RPMI8226 (cell line): ENCODE measurements at regions not wholly inside any gene's neighbourhood (a gene's known extent, or its start where the extent isn't known, plus 50 kb on each side); places are given as distances from the start of the nearest gene placed in this dataset.
"Not testable (repeated sequence)": the region's sequence is repeated elsewhere in the genome, so short reads cannot be mapped to it uniquely, and the experiment has no call there.

ENCODE experiments used
- DNase-seq: peaks from one replicate; pipeline ENCODE4 v3.0.0-alpha.2; 2015

DNA sequence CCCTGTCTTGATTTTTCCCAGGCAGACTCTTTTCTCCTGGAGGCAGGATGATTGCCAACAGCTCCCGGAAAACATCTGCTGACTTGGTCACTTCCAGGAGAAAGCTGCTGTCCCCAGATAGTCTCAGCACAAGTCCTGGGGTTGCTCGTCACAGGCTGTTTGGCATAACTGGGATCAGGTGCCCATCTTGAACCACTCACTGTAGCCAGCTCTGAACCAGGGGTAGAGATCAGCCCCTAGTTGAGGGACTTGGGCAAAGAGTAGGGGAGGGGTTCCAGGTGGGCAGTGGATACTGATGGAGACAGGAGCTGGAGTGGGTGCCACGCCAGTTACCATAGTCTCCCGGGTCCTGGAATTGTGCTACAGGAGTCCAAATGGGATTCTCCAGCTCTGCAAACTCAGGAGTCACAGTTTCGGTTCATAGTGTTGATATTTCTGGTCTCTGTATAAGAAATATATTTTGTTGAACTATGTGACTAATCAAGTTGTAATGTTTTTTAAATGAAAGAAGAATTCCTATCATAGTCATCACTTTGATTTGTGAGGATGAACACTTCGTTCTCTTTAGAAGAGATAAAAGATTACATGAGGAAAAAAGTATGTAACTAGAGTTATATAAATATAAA is 1154.5 kb downstream of the AACS start:
- no peak for DNase-seq

DNA sequence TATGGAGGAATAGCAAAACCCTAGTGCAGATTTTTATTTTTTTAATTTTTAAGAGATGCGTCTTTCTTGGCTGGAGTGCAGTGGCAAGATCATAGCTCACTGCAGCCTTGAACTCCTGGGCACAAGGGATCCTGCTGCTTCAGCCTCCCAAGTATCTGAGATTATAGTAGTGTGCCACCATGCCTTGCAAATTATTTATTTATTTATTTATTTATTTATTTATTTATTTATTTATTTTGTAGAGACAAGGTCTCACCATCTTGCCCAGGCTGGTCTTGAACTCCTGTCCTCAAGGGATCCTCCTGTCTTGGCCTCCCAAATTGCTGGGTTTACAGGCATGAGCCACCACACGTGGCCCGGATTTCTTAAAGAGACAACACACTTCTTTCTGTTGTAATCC is 1158.8 kb downstream of the AACS start:
- DNase-seq: no peak

DNA sequence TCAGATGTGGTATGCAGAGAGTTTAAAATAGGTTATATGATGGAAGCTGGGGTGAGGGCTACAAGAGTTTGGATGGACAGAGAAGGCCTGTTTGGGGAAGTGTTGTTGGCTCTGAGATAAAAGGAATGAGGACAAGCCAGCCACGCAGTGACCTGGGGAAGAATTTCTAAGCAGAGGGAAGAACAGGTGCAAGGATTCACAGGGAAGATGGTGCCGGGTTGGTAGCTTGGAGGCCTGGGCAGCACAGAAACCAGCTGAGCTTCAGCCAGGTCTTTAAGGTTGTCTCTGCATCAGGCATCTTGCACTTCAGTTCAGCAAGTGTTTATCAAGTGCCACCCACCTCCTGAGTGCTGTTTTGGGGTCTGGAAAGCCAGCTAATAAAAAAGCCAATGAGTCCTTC is 1163.7 kb downstream of the AACS start:
- DNase-seq: no peak

DNA sequence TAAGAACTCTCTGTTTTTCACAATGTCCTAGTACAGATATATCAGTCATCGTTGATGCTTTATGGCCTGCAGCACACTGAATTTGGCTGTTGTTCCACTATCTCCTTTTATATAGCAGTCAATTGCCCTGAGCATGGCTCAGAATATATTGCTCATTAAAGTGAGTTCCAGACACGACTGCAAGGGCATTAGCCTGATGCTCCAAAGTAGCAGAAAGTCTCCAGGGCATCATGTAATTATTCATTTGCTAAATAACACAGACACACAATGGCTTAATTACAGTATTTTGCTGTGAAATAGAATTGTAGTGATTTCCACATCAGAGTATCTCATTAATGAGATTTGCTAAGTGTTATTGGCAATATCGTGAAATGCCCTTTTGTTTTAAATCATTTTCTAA is 1167.5 kb downstream of the AACS start:
- DNase-seq: no peak

DNA sequence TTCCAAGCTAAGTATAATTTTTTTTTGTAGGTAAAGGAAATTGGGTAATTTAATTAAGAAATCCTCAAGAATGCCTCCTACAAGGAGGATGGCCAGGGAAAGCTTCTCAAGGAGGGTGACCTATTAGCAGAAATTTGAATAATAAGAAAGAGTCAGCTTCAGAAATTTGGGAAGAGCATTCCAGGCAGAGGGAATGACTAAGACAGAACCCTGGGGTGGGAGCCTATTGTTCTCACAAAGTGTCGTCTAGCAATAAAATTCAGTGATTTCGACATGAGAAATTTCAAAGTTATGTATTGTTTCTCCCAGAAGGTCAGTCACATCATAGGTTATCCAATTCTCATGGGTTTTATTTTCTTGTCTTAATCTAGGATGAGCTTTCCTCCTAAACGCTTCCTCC is 1168.4 kb downstream of the AACS start:
- no peak for DNase-seq

DNA sequence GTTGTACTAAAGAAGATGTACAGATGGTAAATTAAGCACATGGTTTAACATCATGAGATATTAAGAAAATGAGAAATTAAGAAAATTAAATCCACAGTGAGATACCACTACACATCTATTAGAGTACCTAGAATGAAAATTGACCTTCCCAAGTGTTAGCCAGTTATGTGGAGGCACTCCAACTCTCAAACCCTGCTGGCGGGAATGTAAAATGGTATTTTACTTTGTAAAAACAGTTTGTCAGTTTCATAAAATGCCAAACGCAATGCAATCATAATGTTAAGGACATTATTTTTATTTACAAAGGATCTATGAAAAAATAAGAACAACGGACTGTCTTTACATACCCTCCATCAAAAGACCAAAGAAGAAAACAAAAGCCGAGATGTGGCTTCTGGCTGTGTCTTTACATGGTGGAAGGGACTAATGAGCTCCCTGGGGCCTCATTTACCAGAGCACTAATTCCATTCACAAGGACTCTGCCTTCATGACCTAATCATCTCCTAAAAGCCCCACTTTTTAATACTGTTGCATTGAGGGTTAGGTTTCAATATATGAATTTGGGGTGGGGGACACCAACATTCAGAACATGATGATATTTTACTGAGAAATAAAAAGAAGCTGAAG is 1178.7 kb downstream of the AACS start:
- DNase-seq: no peak

DNA sequence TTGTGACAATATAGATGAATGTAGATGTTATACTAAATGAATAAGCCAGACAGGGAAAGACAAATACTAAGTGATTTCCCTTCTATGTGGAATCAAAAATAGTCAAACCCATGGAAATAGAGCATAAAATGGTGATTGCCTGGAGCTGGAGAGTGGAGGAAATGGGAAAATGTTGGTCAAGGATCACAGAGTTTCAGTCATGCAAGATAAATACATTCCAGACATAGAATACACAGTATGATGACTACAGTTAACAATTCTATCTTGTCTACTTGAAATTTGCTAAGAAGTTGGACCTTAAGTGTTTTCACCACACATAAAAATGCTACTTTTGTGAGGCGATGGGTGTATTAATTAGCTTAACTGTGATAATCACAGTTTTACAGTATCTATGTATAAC is 1182.7 kb downstream of the AACS start:
- DNase-seq: no peak

DNA sequence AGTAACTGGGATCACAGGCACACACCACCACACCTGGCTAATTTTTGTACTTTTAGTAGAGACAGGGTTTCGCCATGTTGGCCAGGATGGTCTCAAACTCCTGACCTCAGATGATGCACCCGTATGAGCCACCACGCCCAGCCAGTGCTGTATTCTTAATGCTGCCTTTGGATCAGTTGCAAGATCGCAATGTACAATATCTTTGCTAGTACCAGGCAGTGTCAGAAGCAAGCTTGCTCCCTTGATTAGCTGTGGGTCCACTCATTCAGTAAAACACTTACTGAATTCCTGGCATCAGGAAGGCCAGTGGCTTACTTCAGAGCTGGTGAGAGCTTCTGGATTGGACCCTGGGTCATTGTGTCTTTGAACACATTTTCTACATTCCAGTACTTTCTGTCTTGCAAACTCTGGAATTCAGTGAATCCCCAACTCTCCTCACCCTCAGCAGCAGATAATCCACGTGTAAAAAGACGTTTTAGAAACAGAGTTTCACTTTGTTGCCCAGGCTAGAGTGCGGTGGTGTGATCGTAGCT is 1183.7 kb downstream of the AACS start:
- DNase-seq: no peak

DNA sequence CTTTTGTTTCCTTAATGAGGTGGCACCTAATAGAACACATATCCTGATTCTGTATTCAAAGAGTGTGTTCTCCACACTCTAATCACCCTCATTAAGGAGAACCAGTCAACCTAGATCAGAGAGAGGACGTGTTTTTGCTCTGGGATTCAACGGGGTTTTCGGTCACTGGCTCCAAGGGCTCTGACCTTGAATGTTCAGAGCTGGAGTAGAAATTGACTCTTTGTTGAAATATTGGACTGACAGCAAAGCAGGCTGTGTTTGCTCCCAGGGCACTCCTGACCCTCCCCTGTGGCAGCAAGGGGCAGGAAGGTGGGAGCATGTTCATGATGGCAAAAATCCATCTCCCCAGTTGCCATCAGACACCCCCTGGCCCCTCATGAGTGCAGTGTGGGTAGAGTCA is 1193.0 kb downstream of the AACS start:
- DNase-seq: no peak

DNA sequence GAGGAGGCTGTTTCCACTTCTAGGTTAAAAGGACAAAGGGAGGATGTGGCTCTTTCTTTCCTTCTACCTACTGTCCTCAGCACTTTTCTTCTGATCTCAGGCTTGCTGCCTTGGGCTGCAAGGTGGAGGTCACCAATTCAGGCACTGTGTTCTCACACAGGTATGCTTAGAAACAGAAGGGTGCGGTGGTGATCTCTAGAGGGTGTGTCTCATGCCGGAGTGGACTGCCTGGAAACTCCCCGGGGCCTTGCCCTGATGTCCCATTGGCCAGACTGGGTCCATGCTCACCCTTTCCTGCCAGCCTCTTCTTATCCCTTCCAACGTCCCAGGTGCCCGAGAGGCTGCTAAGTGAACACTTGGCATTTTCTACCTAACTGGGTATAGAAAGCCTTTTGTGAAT is 1197.6 kb downstream of the AACS start:
- no peak for DNase-seq

DNA sequence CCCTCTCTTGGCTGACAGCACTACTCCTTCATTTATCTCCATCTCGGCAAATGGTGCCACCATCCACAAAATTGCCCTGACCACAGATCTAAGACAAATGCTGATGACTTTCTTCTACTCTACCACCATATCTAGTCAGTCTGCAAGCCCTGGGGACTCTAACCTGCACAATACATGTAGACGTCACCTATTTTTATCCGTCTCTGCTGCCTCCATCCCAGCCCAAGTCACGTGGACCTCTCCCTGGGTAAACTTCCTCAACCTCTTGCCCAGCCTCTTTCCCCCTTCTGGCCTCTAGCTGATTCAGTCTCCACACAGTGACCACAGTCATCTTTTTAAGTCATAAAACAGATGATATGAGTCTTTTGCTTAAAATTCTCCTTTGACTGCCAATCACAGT is 1203.0 kb downstream of the AACS start:
- DNase-seq: no peak

DNA sequence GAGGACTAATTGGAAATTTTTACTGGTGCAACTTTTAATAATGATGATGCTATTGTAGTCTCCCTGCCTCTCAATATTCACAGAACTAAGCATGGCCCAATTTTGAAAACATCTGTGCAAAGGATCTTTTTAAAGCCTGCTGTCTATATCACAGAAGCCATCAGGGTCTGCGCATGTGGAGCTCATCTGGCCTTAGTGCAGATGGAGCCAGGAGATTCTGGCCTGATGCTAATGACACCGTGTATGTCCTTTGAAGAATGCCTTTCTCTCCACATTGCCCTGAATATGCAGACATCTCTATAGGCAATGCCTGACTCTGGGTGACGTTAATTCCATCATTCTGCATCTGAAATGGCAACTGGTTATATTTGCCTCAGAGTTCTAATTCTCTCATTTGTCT is 1205.9 kb downstream of the AACS start:
- no peak for DNase-seq

DNA sequence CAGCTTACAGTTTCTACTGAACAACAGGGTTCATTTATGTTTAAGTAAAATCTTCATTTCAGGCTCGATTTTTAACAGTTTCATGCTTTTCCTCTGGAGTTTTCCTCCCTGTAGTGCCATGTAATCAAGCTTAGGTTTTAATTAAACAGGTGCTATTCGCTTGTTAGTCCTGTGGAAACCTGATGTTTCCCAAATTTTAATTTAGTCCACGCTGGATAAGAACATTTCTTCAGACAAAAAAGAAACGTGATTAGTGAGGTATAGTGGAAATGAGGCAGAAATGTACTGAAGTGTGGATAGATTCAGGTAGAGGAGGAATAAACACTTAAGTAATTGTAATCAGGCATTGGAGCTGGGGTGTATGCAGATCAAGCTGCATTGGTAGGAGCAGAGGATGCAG is 1217.5 kb downstream of the AACS start:
- DNase-seq: no peak

DNA sequence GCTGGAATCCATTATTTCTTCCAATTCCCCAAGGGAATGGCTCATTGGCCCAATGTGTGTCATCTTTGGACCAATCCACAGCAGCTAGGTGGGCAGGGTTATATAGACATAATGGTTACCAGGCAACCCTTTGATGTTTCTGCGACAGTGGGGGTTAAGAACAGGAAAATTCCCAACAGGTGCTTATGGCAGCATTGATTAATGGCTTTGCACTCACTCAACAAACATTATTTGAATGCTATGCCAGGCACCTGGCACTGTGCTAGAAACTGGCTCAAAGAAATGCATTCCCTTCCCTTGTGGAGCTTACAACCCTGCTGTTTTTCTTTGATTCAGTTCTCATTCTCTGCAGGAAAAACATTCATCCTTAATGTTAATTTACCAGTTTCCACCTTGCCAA is 1221.0 kb downstream of the AACS start:
- DNase-seq: no peak

DNA sequence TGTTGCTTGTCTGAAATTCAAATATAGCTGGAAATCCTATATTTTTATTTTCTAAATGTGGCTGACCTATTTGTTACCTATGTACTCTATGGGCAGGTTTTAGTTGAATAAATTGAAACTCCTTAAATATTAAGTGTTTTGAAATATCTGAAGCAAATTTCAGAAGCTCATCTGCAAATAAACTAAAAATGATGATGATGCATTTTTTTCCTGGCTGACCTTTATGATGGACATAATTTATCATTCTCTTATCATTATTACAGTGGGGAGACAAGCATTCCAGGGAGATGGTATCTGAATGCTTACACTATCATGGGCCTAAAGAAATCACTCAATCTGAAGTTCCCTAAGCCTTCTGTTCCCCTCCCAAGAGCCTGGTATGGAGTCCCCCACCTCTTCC is 1225.2 kb downstream of the AACS start:
- DNase-seq: no peak

DNA sequence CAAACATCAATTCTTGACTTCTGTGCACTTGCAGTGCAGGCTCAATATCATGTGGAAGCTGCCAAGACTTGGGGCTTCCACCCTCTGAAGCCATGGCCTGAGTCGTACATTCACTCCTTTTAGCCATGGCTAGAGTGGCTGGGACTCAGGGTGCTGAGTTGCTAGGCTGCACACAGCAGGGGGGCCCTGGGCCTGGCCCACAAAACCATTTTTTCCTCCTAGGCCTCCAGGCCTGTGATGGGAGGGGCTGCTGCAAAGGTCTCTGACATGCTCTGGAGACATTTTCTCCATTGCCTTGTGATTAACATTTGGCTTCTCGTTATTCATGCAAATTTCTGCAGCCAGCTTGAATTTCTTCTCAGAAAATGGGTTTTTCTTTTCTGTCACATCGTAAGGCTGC is 1226.8 kb downstream of the AACS start:
- DNase-seq: not testable (repeated sequence)

DNA sequence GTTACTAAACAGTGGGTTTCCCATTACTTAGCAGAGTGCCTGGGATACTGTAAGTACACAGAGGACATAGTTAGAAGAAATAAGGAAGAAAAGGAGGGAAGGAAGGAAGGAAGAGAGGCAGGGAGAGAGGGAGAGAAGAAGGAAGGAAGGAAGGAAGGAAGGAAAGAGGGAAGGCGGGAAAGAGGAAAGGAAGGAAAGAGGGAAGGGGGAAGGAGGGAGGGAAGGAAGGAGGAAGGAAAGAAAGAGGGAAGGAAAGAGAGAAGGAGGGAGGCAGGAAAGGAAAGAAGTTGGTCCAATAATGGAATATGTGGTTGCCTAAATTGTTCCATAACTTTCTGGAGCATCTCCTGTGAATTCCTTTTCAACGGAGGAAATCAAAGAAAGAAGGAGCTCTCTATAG is 1230.4 kb downstream of the AACS start:
- no peak for DNase-seq

DNA sequence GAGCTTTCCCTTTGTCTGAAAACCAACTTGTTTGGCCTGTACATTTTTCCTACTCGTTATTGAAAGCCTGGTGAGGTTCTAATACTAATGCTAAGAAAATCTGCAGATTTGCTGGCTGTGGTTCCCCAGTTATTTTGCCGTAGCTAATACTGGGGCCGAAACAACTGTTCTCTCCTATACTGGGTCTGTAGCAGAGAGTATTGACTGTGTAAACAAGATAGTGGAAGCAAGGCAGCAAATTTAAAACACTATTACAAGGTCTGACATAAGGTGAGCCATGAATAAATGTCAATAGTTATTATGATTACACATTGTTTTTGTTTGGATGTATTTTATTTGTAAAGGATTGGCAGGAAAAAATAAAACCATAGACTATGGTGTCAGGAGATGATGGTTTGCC is 1244.0 kb downstream of the AACS start:
- DNase-seq: no peak

DNA sequence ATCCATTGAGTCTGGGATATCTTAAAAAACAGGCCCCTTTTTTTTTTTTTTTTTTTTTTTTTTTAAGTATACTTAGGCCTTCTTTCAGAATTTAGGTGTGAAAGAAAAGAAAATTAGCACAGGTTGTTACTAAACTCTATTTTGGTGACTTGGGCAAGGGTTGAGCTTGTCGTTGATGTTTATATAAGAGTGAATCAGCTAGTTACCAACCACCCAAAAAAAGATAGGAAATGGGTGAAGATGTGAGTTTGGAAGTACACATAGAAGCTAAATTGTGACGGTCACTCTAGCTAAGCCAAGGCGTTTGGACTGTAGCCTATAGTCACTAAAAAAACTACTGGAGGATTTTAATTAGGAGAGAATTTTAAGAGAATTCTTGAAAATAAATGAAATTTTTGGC is 1247.2 kb downstream of the AACS start:
- DNase-seq: no peak

DNA sequence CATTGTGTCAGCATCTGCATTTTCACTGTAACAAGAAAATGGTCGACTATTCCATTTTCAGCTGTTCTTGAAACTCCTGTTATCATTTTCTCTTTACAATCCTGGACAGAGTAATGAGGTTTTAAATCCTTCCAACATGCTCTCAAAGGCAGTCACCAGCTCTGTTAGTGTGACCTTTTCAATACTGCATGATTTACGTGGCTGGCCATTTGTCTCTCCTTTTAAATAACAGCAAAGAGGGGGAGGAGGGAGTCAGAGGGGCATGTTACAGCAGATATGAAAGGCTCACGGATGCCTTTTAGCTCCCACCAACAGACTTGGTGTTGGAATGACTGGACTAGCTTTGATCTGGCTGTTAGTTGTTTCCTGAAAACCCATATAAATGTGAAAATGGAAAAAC is 1251.2 kb downstream of the AACS start:
- DNase-seq: no peak

DNA sequence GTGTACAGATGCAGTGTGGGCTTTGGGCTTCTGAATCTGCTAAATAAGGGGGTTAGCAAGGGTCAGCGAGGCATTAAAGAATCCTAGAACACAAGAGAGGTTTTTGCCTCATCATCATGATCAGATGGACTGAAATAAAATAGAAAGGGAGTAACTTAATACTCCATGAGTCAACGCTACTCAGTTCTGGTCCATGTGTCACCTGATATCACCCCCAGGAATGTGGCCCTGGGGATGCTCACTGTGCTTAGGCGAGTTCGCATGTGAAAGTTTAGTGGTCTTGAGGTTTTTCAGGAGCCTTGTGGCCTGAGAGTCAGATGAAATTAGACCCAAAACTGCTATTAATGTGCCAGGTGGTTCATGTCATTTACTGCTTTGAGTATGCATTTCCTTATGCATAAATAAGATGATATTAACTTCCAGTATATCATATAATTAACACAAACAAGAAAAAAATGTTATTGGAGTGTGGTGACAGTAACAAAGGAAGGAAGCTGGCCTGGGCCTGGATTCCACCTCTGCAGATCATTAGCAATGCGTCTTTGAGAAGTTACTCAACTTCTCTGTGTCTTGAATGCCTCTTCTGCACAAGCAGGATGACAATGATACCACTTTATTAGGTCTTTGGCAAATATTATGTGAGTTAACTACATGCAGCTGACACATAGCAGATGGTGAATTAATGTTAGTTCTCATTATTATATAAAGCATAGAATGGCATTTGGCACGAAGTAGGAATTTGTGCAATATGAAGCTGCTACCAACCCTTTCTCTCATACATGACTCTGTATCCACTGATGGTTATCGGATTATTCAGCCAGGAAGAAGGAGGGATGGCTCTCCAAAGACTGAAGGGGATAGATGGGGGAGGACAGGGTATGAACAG is 1272.6 kb downstream of the AACS start:
- DNase-seq: no peak

DNA sequence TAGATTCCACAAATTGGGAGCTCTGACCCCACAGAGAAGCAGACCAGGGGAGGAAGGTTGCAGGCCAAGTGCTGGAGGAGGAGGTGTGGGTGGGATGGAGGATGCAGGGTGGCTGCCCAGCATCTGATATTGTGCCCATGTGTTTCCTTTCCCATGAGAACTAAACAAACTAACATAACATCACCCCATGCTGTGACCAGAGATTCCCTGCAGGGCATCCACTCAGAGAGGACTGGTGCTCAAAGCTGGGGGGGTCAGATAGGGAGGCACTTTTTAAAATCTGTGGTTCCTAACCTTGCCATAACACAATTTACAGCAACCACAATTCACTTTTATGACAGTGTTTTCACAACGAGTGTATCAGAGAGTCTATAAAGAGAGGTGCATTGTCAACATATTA is 1277.6 kb downstream of the AACS start:
- DNase-seq: no peak

DNA sequence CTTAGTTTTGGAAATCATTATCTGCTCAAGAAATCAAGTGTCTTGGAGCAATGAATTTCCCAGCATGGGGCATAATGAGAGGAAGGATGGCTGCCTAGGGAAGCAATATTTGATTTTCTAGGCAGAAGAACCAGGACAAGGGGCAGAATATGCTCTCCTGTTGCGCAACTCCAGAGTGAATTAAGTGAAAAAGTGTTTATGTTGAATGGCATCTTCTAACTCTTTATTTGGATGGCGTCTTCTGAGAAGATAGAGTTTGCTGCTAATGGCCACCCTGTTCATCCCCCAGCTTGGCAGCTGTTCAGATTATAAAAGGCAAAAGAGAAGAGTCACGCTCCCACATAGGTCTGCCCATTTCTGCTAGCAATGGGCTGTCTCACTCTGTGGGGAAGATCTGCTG is 1278.1 kb downstream of the AACS start:
- no peak for DNase-seq

DNA sequence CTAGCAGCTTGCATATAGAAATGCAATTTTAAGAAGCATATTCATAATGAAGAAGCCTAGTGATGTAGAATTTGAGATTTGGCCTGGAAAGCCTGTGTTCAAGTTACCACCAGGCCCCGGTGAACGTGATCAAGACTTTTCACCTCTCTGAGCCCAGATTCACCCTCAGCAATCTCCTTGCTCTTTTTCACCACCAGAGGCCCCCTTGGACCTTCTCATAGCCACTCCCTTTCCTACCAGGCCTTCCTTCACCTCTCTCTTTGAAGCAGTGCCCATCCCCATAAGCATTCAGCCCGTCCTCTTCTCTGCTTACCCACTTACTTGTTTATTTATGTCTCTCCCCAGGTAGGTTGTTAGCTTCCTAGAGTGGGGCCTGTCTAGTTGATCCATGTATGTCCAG is 1280.9 kb downstream of the AACS start:
- DNase-seq: no peak
